GM21447 (cell line): ENCODE measurements at regions not wholly inside any gene's neighbourhood (a gene's known extent, or its start where the extent isn't known, plus 50 kb on each side); places are given as distances from the start of the nearest gene placed in this dataset.
"Not testable (repeated sequence)": the region's sequence is repeated elsewhere in the genome, so short reads cannot be mapped to it uniquely, and the experiment has no call there.

ENCODE experiments used
- ATAC-seq: cut with Tn5 transposase; IDR thresholded peaks from one replicate; pipeline ENCODE4 v1.9.1; 2021; ENCODE audit not compliant: unreplicated experiment

DNA sequence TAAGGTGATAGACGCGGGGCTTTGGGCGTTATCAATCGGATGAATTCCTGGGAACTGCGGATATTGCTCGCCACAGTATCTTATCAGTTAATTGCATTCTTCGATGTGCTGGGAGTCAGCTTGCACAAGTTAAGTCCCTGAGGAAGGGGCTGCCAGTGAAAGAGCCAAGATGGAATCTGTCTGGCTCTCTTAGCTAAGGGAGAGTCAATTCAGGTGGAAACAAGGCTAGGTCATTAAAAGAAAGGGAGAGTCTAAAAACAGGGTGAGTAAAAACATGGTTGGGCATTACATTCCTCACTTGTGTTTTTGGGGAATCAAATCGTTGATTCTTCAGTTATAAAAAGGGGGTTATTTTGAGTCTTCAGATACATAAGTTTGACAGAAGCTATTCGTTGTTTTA lies 196.2 kb downstream of the OTOP1 start:
- not testable (repeated sequence) for ATAC-seq

- ATAC-seq, result not testable (repeated sequence)
Measured at GRCh38 chr4:4031446-4032135, 195.1 kb downstream of the OTOP1 start.

- ATAC-seq, result not testable (repeated sequence)
Measured at GRCh38 chr4:4032364-4032763, 194.4 kb downstream of the OTOP1 start.

GRCh38 chr4:4032801-4033605 lies 193.7 kb downstream of the OTOP1 start:
- ATAC-seq, result not testable (repeated sequence)

GRCh38 chr4:4037399-4038138 lies 189.2 kb downstream of the OTOP1 start:
- ATAC-seq, result not testable (repeated sequence)

GRCh38 chr4:4045823-4046222 lies 180.9 kb downstream of the OTOP1 start:
- not testable (repeated sequence) for ATAC-seq

GRCh38 chr4:4046686-4047085 lies 180.0 kb downstream of the OTOP1 start:
- ATAC-seq, result not testable (repeated sequence)

DNA sequence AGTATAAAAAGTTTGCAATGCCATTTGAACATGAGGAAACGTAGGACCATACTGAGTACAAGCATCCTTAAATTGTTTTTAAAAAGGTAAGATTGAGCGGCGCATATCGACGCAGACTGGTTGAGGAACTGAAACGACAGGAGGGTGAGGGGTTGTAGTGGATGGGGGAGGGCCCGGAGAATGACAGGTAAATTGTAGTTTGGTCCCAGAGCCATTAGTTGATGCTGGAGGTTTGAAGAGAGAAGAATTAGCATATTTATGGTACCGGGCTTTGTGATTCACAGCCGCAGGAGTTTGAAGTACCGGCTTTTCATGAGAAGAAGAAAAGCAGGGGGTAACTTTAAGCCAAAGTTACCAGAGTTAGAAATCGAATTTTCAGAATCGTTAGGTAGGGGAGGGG lies 179.5 kb downstream of the OTOP1 start:
- not testable (repeated sequence) for ATAC-seq

GRCh38 chr4:4048227-4048626 lies 178.5 kb downstream of the OTOP1 start:
- not testable (repeated sequence) for ATAC-seq

DNA sequence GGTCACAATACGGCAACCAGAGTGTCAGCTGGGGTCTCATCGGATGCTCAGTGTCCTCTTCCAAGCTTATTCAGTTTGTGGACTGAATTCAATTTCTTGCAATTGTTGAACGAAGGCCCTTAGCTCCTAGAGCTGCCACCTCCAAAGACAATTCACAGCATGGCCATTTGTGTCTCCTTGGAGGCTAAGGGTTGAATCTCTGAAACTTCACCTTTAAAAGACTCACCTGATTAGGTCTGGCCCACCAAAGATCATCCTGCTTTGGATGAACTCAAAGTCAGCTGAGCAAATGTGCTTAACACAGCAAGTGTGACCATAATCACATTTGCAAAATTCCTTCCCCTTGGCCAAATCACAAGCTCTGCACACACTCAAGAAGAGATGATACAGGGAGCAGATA lies 175.9 kb downstream of the OTOP1 start:
- not testable (repeated sequence) for ATAC-seq

- ATAC-seq, result not testable (repeated sequence)
Measured at GRCh38 chr4:4052933-4053332, 173.8 kb downstream of the OTOP1 start.

DNA sequence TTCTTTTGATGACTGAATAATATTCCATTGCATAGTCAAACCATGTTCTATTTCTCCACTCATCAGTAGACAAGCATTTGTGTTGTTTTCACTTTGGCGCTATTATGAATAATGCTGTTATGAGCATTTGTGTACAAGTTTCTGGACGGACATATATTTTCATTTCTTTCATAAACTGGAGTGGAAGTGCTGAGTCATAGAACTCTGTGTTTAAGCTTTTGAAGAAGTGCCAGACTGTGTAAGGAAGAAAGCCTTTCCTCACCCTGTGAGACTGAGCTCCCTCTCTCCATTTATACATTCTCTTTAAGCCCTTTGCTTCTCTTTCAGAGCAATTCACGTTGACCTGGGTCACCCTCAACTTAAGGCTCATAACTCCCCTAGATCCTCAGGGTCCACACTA lies 169.5 kb downstream of the OTOP1 start:
- not testable (repeated sequence) for ATAC-seq

- not testable (repeated sequence) for ATAC-seq
Measured at GRCh38 chr4:4084171-4084570, 142.6 kb downstream of the OTOP1 start.

- ATAC-seq, result not testable (repeated sequence)
Measured at GRCh38 chr4:4089716-4090419, 136.9 kb downstream of the OTOP1 start.

DNA sequence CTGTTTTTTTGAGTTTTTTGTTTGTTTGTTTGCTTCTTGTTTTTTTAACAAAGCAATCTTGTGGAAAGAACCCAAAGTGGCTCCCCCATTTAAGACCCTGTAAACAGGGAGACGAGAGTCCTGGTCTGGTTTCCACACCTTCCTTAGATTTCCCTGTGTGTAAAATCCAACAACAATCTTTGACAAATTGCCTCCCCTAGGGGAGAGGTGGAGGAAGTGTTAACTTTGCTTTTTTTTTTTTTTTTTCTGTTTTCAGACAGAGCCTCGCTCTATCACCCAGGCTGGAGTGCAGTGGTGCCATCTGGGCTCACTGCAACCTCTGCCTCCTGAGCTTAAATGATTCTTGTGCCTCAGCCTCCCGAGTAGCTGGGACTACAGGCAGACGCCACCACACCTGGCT lies 136.0 kb downstream of the OTOP1 start:
- not testable (repeated sequence) for ATAC-seq

DNA sequence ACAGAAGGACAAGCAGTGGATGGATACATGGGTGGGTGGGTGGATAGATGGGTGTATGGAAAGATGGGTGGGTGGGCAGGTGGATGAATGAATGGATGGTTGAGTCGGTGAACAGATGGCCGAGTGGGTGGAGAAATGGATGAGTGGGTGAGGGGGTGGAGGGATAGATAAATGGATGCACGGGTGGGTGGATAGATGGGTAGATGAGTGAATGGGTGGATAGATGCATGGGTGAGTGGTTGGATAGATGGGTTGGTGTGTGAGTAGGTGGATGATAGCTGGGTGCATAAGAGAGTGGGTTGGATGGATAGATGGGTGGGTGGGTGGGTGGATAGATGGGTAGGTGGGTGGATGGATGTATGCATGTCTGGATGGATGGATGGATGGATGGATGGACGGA lies 134.6 kb downstream of the OTOP1 start:
- ATAC-seq, result not testable (repeated sequence)

- not testable (repeated sequence) for ATAC-seq
Measured at GRCh38 chr4:4099610-4100009, 127.1 kb downstream of the OTOP1 start.

- not testable (repeated sequence) for ATAC-seq
Measured at GRCh38 chr4:4106923-4107322, 119.8 kb downstream of the OTOP1 start.

DNA sequence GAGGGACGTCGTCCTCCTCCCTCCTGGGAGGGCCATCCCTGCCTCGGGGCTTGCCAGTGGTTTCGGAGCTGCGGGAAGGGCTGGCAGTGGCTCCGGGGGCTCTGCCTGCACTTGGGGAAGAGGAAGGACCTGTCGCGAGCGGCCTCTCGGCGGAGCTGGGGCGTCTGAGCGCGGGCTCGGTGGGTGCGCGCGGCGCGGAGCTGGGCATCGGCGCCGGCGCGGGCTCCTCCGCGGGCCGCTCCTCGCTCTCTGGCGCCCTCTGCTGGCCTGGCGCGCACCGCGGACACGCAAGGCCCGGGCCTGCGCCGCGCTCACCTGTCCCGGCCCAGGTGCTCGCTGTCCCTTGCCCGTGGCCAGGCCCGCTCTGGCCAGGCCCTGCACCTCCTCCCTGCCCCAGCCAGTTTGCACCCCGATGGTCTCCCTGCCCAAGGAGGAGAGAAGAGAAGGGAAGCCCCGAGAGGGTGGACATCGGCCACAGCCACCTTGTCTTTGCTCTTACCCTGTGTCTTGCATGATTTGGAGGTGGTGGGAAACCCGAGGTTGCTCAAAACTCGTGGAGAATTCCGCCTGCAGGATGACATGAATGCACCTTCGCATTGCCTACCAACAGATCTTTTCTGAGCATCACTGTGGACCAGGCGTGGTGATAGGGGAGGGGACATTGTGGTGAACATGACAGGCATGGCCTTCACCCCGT lies 119.2 kb downstream of the OTOP1 start:
- ATAC-seq, result not testable (repeated sequence)

DNA sequence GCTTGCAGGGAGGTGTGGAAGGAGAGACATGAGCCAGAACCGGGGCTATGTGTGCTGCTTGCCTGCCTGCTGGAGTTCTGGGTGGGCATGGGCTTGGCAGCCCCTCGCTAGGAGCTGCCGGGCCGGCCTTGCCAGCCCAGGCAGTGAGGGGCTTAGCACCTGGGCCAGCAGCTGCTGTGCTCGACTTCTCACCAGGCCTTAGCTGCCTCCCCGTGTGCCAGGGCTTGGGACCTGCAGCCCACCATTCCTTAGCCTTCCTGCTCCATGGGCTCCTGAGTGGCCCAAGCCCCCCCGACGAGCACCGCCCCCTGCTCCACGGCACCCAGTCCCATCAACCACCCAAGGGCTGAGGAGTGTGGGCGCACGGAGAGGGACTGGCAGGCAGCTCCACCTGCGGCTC lies 111.3 kb downstream of the OTOP1 start:
- ATAC-seq, result not testable (repeated sequence)
